ENCODE measurements at regions not wholly inside any gene's neighbourhood (a gene's known extent, or its start where the extent isn't known, plus 50 kb on each side); places are given as distances from the start of the nearest gene placed in this dataset.

DNA sequence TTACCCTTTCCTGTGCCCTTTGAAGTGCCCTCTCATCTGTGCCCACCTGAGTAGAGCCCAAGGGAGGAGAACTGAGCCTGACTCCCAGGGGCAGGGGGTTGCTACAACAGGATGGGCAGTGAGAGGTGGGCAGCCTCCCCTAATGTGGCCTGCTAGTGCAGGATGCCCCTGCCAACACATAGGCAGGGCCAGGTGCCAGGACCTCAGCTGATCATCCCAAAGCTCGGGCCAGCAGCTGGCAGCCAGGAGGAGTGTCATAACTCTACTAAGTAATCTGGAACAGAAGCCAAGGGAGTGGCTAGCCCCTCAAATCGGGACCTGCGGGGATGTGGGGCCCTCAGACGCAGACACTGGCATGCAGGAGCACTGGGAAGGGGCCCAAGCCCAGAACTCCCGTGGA, 208.8 kb upstream of the RAB4A start:
- TF ChIP-seq POLR2A (IDR thresholded peaks at IDR 0.05), result no peak
- no peak for TF ChIP-seq POLR2AphosphoS5 (IDR thresholded peaks at IDR 0.05)
- TF ChIP-seq, protein P1, sequence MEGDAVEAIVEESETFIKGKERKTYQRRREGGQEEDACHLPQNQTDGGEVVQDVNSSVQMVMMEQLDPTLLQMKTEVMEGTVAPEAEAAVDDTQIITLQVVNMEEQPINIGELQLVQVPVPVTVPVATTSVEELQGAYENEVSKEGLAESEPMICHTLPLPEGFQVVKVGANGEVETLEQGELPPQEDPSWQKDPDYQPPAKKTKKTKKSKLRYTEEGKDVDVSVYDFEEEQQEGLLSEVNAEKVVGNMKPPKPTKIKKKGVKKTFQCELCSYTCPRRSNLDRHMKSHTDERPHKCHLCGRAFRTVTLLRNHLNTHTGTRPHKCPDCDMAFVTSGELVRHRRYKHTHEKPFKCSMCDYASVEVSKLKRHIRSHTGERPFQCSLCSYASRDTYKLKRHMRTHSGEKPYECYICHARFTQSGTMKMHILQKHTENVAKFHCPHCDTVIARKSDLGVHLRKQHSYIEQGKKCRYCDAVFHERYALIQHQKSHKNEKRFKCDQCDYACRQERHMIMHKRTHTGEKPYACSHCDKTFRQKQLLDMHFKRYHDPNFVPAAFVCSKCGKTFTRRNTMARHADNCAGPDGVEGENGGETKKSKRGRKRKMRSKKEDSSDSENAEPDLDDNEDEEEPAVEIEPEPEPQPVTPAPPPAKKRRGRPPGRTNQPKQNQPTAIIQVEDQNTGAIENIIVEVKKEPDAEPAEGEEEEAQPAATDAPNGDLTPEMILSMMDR (IDR thresholded peaks at IDR 0.05), result no peak
- no peak for TF ChIP-seq EP300 (IDR thresholded peaks at IDR 0.05; ENCODE audit: low read depth)
- H3K4me3 ChIP-seq, result no peak overlapping the region
- in situ Hi-C loops (cut with MboI; ENCODE audit: low pct_ligation_motif_present in 1 of 4, low pct_unique_long_range_greater_than_20kb in 1 of 4, low sequenced_read_pairs in 3 of 4), result no loop called here
- no peak for DNase-seq
- H3K9me3 ChIP-seq, result no peaks in the 10 kb centered on the region
- peaks cover 7 to 43% (median 17%) of the 10 kb centered on the region in 4 donors for H3K4me1 ChIP-seq
- no peak overlapping the region for H3K27ac ChIP-seq
- intact Hi-C loops (cut with DNase I; ENCODE audit: low total_unique reads), result no loop called here
- WGBS, 2 donors (ENCODE audit: low coverage in 1 of 2), result 82% methylated on average over 5 of the region's 5 CpGs; no CpG with 5 or more reads in 1 of the 2 donors
- H3K27me3 ChIP-seq, result no peaks in the 10 kb centered on the region
- no peaks in the 10 kb centered on the region for H3K36me3 ChIP-seq

DNA sequence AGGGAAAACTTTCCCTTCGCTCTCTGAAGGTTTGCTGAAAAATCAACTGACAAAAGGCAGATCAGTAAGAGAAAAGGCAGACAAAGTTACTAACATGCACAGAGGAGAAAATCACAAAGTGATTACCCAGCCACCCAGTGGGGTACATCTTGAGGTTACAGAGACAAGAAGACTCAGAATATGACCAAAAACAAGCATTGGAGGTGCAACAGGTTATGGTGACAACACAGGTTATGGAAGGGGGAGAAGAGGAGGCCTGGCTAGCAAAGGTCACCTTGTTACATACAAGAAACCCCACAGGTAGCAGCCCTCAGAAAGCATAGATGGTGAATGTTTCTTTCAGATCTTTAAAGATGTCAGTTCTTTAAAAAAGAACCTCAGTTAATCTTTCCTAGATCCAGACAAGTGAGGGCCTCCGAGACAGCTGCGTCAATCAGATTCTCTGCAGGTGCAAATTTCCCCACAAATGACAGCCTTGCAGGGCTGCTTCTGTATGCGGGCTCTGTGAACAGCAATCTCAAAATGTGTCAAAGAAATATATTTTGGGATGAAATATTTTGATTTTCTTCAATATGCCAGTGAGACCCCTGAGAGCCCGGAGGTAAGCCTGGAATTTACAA, 207.6 kb upstream of the RAB4A start:
- Histone ChIP-seq H3K4me1 (peaks cover 7 to 45% (median 17%) of the 10 kb centered on the region in 4 donors), H3K36me3 (no peaks in the 10 kb centered on the region), H3K27me3 (no peaks in the 10 kb centered on the region), H3K9me3 (no peaks in the 10 kb centered on the region), H3K4me3 (no peak overlapping the region), H3K27ac (no peak overlapping the region)
- intact Hi-C loops (cut with DNase I; ENCODE audit: low total_unique reads) (no loop called here), in situ Hi-C loops (cut with MboI; ENCODE audit: low pct_ligation_motif_present in 1 of 4, low pct_unique_long_range_greater_than_20kb in 1 of 4, low sequenced_read_pairs in 3 of 4) (no loop called here)
- WGBS, 2 donors (ENCODE audit: low coverage in 1 of 2), result 93 to 98% methylated on average over 4 to 5 of the region's 5 CpGs
- TF ChIP-seq, protein P1 (IDR thresholded peaks at IDR 0.05), result no peak
- TF ChIP-seq EP300 (IDR thresholded peaks at IDR 0.05; ENCODE audit: low read depth) (no peak), POLR2A (IDR thresholded peaks at IDR 0.05) (no peak), POLR2AphosphoS5 (IDR thresholded peaks at IDR 0.05) (no peak)
- DNase-seq, result no peak

DNA sequence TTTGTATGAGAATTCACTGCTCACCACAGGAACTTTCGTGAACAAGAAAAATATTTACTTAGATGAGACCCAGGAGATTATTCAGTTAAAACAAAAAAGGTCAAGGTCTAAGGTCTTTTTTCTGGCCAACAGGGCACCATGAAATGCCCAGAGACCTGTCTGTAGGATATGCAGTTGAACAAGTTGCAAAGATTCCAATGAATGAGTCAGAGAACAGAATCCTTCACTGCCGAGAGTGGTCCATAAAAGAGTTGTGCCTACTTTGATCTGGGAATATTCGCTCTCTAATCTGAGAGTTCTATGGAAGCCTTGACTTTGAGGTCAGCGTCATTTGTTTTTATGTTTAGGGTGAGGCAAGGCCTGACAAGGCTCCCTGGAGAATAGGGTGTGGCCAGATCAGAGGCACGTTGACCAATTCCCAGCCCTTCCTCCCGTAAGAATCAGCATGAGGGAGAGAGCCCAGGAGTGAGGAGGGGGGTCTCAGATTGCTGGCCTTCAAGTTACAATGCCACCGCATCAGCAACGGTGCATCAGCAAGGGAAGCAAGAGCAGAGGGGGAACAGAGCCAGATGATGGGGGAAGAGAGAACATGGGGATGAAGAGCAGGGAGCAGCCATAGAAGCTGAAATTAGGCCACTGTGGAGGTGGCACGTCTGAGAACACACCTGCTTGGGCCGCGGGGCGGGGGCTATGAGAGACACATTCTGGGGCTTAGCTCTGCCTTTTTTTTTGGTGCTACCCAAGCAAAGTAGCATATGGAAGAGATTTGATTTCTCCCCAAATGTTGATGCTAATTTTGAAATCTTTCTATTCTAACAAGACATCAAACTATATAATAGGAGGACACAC, 206.4 kb upstream of the RAB4A start:
- Histone ChIP-seq H3K4me1 (peaks cover 7 to 32% (median 17%) of the 10 kb centered on the region in 4 donors), H3K9me3 (no peaks in the 10 kb centered on the region), H3K27me3 (no peaks in the 10 kb centered on the region), H3K27ac (no peak overlapping the region), H3K4me3 (no peak overlapping the region), H3K36me3 (no peaks in the 10 kb centered on the region)
- intact Hi-C loops (cut with DNase I; ENCODE audit: low total_unique reads) (no loop called here), in situ Hi-C loops (cut with MboI; ENCODE audit: low pct_ligation_motif_present in 1 of 4, low pct_unique_long_range_greater_than_20kb in 1 of 4, low sequenced_read_pairs in 3 of 4) (no loop called here)
- TF ChIP-seq EP300 (IDR thresholded peaks at IDR 0.05; ENCODE audit: low read depth) (no peak), POLR2A (IDR thresholded peaks at IDR 0.05) (no peak), POLR2AphosphoS5 (IDR thresholded peaks at IDR 0.05) (no peak)
- TF ChIP-seq, protein P1 (IDR thresholded peaks at IDR 0.05), result no peak
- DNase-seq, result no peak
- WGBS, 2 donors (ENCODE audit: low coverage in 1 of 2), result 39 to 70% methylated on average over 9 to 12 of the region's 12 CpGs

DNA sequence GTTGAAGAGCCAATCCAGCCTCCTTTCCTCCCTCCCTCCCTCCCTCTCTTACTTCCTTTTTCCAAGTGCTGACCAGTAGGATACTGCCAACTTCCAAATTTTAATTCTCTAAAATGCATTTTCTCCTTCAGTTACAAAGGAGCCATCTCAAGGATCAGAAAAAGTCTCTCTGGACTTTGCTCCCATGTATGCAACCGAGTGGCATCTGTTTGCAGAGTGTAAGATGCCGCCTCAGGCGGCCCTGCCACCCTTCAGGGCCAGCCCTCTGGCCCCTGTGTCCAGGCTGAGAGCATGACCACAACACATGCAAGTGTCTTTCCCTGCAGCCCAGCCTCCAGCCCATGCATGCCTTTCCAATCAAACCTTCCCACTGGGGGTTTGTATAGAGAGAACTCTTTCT, 205.3 kb upstream of the RAB4A start:
- Histone ChIP-seq H3K4me1 (peaks cover 7 to 35% (median 15%) of the 10 kb centered on the region in 4 donors), H3K27ac (no peak overlapping the region), H3K27me3 (no peaks in the 10 kb centered on the region), H3K9me3 (no peaks in the 10 kb centered on the region), H3K36me3 (no peaks in the 10 kb centered on the region), H3K4me3 (no peak overlapping the region)
- WGBS, 2 donors (ENCODE audit: low coverage in 1 of 2), result 69 to 87% methylated on average over 3 of the region's 3 CpGs
- intact Hi-C loops (cut with DNase I; ENCODE audit: low total_unique reads), result no loop called here
- DNase-seq, result no peak
- in situ Hi-C loops (cut with MboI; ENCODE audit: low pct_ligation_motif_present in 1 of 4, low pct_unique_long_range_greater_than_20kb in 1 of 4, low sequenced_read_pairs in 3 of 4), result no loop called here
- TF ChIP-seq POLR2AphosphoS5 (IDR thresholded peaks at IDR 0.05), result no peak
- no peak for TF ChIP-seq EP300 (IDR thresholded peaks at IDR 0.05; ENCODE audit: low read depth)
- TF ChIP-seq, protein P1 (IDR thresholded peaks at IDR 0.05), result no peak
- TF ChIP-seq POLR2A (IDR thresholded peaks at IDR 0.05), result no peak
